SIG-M5 treated with dmso at 0.1 percent for 504 hours (cell line): ENCODE measurements at regions not wholly inside any gene's neighbourhood (a gene's known extent, or its start where the extent isn't known, plus 50 kb on each side); places are given as distances from the start of the nearest gene placed in this dataset.
"Not testable (repeated sequence)": the region's sequence is repeated elsewhere in the genome, so short reads cannot be mapped to it uniquely, and the experiment has no call there.

Source experiments
- DNase-seq: peaks from one replicate; lab custom pipeline; 2025; ENCODE audit not compliant: unreplicated experiment; lab: John Stamatoyannopoulos, UW

GRCh38 chr7:13117592-13117991 lies 430.2 kb downstream of the ARL4A start:
- no peak for DNase-seq

- not testable (repeated sequence) for DNase-seq
These were observed 437.2 kb downstream of the ARL4A start for GRCh38 chr7:13124629-13125028.

GRCh38 chr7:13126347-13126746 lies 438.9 kb downstream of the ARL4A start:
- DNase-seq: no peak

- DNase-seq: no peak
These were observed 442.9 kb downstream of the ARL4A start for GRCh38 chr7:13130321-13130720.

GRCh38 chr7:13130906-13131305 lies 443.5 kb downstream of the ARL4A start:
- not testable (repeated sequence) for DNase-seq

- no peak for DNase-seq
These were observed 444.9 kb downstream of the ARL4A start for GRCh38 chr7:13132314-13132713.

GRCh38 chr7:13136345-13136744 lies 448.9 kb downstream of the ARL4A start:
- DNase-seq: not testable (repeated sequence)

- DNase-seq: no peak
These were observed 452.0 kb downstream of the ARL4A start for GRCh38 chr7:13139436-13139835.

GRCh38 chr7:13144673-13145072 lies 457.2 kb downstream of the ARL4A start:
- no peak for DNase-seq

GRCh38 chr7:13148548-13148947 lies 461.1 kb downstream of the ARL4A start:
- no peak for DNase-seq

GRCh38 chr7:13151978-13152377 lies 464.5 kb downstream of the ARL4A start:
- peak; percentile 5 for DNase-seq

- no peak for DNase-seq
These were observed 465.3 kb downstream of the ARL4A start for GRCh38 chr7:13152755-13153154.

- no peak for DNase-seq
These were observed 465.8 kb downstream of the ARL4A start for GRCh38 chr7:13153266-13153665.

GRCh38 chr7:13153742-13154141 lies 466.3 kb downstream of the ARL4A start:
- DNase-seq: no peak

- no peak for DNase-seq
These were observed 467.8 kb downstream of the ARL4A start for GRCh38 chr7:13155188-13155587.

- no peak for DNase-seq
These were observed 471.6 kb downstream of the ARL4A start for GRCh38 chr7:13159003-13159402.

GRCh38 chr7:13159467-13160184 lies 472.2 kb downstream of the ARL4A start:
- no peak for DNase-seq

- DNase-seq: no peak
These were observed 473.7 kb downstream of the ARL4A start for GRCh38 chr7:13161125-13161524.

- no peak for DNase-seq
These were observed 478.4 kb downstream of the ARL4A start for GRCh38 chr7:13165854-13166253.

GRCh38 chr7:13166801-13167200 lies 479.4 kb downstream of the ARL4A start:
- DNase-seq: no peak

- no peak for DNase-seq
These were observed 481.9 kb downstream of the ARL4A start for GRCh38 chr7:13169356-13169755.

- DNase-seq: no peak
These were observed 487.6 kb downstream of the ARL4A start for GRCh38 chr7:13174991-13175390.

GRCh38 chr7:13179011-13179582 lies 491.7 kb downstream of the ARL4A start:
- DNase-seq: no peak
